ENCODE measurements at regions not wholly inside any gene's neighbourhood (a gene's known extent, or its start where the extent isn't known, plus 50 kb on each side); places are given as distances from the start of the nearest gene placed in this dataset.

- Histone ChIP-seq H3K36me3 (no peaks in the 10 kb centered on the region), H3K27ac (no peak overlapping the region), H3K4me3 (replicated peaks in 1 of 3) (no peak overlapping the region), H3K4me1 (no peaks in the 10 kb centered on the region), H3K27me3 (no peaks in the 10 kb centered on the region), H3K9me3 (no peaks in the 10 kb centered on the region)
- WGBS, 2 donors = 93% methylated on average over 4 of the region's 4 CpGs
- intact Hi-C loops (cut with DNase I) = no loop called here
- no peak for TF ChIP-seq CTCF (IDR thresholded peaks at IDR 0.05)
- no peak for TF ChIP-seq POLR2A (IDR thresholded peaks at IDR 0.05)
- DNase-seq = no peak
These were observed 83.4 kb downstream of the IRX5 start for GRCh38 chr16:55014022-55014421.

- Histone ChIP-seq H3K27ac (no peak overlapping the region), H3K36me3 (no peaks in the 10 kb centered on the region), H3K4me1 (no peaks in the 10 kb centered on the region), H3K4me3 (replicated peaks in 1 of 3) (no peak overlapping the region), H3K9me3 (no peaks in the 10 kb centered on the region), H3K27me3 (no peaks in the 10 kb centered on the region)
- WGBS, 2 donors = 77% methylated on average over 10 of the region's 10 CpGs
- intact Hi-C loops (cut with DNase I) = no loop called here
- no peak for DNase-seq
- TF ChIP-seq POLR2A (IDR thresholded peaks at IDR 0.05) (no peak), CTCF (IDR thresholded peaks at IDR 0.05) (no peak)
These were observed 84.7 kb downstream of the IRX5 start for GRCh38 chr16:55015181-55015913.

- no peak overlapping the region for H3K4me3 ChIP-seq (replicated peaks in 1 of 3)
- no peaks in the 10 kb centered on the region for H3K4me1 ChIP-seq
- TF ChIP-seq CTCF (IDR thresholded peaks at IDR 0.05) = no peak
- no peak for TF ChIP-seq POLR2A (IDR thresholded peaks at IDR 0.05)
- H3K27me3 ChIP-seq = no peaks in the 10 kb centered on the region
- 88 to 90% methylated on average over 9 of the region's 9 CpGs for WGBS, 2 donors
- H3K9me3 ChIP-seq = no peaks in the 10 kb centered on the region
- no peaks in the 10 kb centered on the region for H3K36me3 ChIP-seq
- H3K27ac ChIP-seq = no peak overlapping the region
- no peak for DNase-seq
- intact Hi-C loops (cut with DNase I) = no loop called here
These were observed 85.8 kb downstream of the IRX5 start for GRCh38 chr16:55016515-55016914.

- 57 to 70% methylated on average over 6 of the region's 6 CpGs for WGBS, 2 donors
- no peak for DNase-seq
These were observed 86.7 kb downstream of the IRX5 start for GRCh38 chr16:55017321-55017720.

More at GRCh38 chr16:55017321-55017720, 86.7 kb downstream of the IRX5 start:
- intact Hi-C loops (cut with DNase I) = no loop called here
- TF ChIP-seq CTCF (IDR thresholded peaks at IDR 0.05) (no peak), POLR2A (IDR thresholded peaks at IDR 0.05) (no peak)
- no peak overlapping the region for H3K27ac ChIP-seq
- no peaks in the 10 kb centered on the region for H3K4me1 ChIP-seq
- H3K36me3 ChIP-seq = no peaks in the 10 kb centered on the region
- no peaks in the 10 kb centered on the region for H3K9me3 ChIP-seq
- no peaks in the 10 kb centered on the region for H3K27me3 ChIP-seq
- no peak overlapping the region for H3K4me3 ChIP-seq (replicated peaks in 1 of 3)
